HG03575 (cell line): ENCODE measurements at regions not wholly inside any gene's neighbourhood (a gene's known extent, or its start where the extent isn't known, plus 50 kb on each side); places are given as distances from the start of the nearest gene placed in this dataset.
"Not testable (repeated sequence)": the region's sequence is repeated elsewhere in the genome, so short reads cannot be mapped to it uniquely, and the experiment has no call there.

ENCODE experiments used
- ATAC-seq: cut with Tn5 transposase; IDR thresholded peaks from one replicate; pipeline ENCODE4 v1.9.1; 2021; ENCODE audit not compliant: unreplicated experiment, insufficient number of reproducible peaks, low FRiP score; ENCODE audit errors: extremely low read depth

- ATAC-seq = no peak
These were observed 146.3 kb downstream of the RTL9 start for GRCh38 chrX:110504947-110505346.

GRCh38 chrX:110509755-110510532 lies 151.3 kb downstream of the RTL9 start:
- no peak for ATAC-seq

GRCh38 chrX:110511238-110511637 lies 152.6 kb downstream of the RTL9 start:
- ATAC-seq = no peak

- no peak for ATAC-seq
These were observed 153.7 kb downstream of the RTL9 start for GRCh38 chrX:110512341-110512740.

- no peak for ATAC-seq
These were observed 155.9 kb downstream of the RTL9 start for GRCh38 chrX:110514509-110514908.

GRCh38 chrX:110519501-110519900 lies 160.9 kb downstream of the RTL9 start:
- no peak for ATAC-seq

- no peak for ATAC-seq
These were observed 161.3 kb downstream of the RTL9 start for GRCh38 chrX:110519906-110520452.

- not testable (repeated sequence) for ATAC-seq
These were observed 162.0 kb downstream of the RTL9 start for GRCh38 chrX:110520652-110521051.

- no peak for ATAC-seq
These were observed 173.4 kb downstream of the RTL9 start for GRCh38 chrX:110531873-110532580.

GRCh38 chrX:110532581-110532931 lies 173.9 kb downstream of the RTL9 start:
- no peak for ATAC-seq

- ATAC-seq = no peak
These were observed 178.2 kb downstream of the RTL9 start for GRCh38 chrX:110536816-110537215.

GRCh38 chrX:110541266-110541665 lies 182.6 kb downstream of the RTL9 start:
- ATAC-seq = no peak

GRCh38 chrX:110550854-110551253 lies 192.2 kb downstream of the RTL9 start:
- ATAC-seq = not testable (repeated sequence)

GRCh38 chrX:110557864-110558263 lies 199.2 kb downstream of the RTL9 start:
- ATAC-seq = no peak

GRCh38 chrX:110558406-110558805 lies 199.8 kb downstream of the RTL9 start:
- ATAC-seq = no peak

- ATAC-seq = no peak
These were observed 202.4 kb downstream of the RTL9 start for GRCh38 chrX:110561034-110561433.

- ATAC-seq = no peak
These were observed 204.6 kb downstream of the RTL9 start for GRCh38 chrX:110563282-110563681.

GRCh38 chrX:110568441-110568840 lies 209.8 kb downstream of the RTL9 start:
- ATAC-seq = no peak

GRCh38 chrX:110569506-110569905 lies 210.9 kb downstream of the RTL9 start:
- no peak for ATAC-seq

GRCh38 chrX:110578270-110578669 lies 217.3 kb downstream of the CHRDL1 start:
- no peak for ATAC-seq
